GM18873 (cell line): ENCODE measurements at regions not wholly inside any gene's neighbourhood (a gene's known extent, or its start where the extent isn't known, plus 50 kb on each side); places are given as distances from the start of the nearest gene placed in this dataset.

Experiments
- ATAC-seq: cut with Tn5 transposase; IDR thresholded peaks from one replicate; pipeline ENCODE4 v1.9.1; 2021; ENCODE audit warnings: mild to moderate bottlenecking, moderate library complexity, moderate number of reproducible peaks; ENCODE audit not compliant: unreplicated experiment, low FRiP score

DNA sequence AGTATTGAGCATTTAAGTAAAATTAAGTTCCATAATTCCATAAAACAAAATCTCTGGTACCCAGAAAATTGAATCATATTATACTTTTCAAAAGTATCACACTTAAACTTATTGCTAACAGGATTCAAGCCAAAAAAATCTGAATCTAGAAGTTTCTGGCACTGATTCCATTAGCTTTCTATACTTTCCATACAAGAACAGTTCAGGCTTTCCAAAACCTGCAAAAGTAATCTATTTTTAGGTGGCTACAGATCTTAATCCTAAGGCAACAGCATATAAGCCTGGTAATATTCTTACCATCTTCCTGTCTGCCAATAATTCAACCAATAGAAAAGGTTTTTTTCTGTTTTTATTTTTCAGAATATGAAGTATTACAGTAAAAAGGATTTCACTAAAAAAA, 185.0 kb downstream of the CRPPA start:
- no peak for ATAC-seq

DNA sequence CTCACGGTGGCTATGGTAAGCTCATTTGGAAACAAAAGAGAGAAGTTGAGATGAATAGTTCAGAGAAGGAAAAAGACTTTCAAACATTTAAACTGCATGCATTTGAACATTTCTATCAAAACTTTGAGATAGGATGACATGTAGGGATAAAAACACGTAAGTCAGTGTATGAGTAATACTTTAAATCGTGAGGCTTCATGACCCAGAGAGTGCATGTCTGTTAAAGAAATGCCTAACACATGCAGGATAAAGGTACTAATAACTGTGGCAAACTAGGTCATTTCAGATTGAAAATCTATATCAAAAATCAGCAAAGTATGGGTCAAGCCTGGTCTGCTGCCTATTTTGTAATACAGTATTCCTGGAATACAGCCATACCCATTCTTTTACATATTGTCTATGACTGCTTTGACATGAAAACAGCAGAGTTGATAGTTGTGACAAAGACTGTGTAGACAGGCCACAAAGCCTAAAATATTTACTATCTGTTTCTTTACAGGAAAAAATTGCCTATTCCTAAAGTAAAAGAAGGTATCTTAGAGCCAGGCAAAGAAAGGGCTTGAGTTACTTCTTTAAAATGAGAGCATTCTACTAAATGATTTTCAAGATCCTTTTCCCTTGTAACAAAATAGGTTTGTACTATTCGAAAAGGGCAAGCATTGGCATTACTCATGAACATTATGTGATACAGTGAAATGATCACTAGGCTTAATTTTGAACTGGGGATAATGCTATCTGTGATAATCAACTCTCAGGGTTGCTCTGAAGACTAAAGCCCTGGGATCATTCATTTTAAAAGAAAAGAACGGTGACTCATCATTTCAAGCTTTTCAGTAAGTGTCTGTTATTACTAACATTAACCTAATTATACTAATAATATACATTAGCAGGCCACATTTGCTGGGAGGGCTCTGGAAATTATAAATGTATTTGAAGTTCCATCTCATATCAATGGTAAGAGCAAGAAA, 185.9 kb downstream of the CRPPA start:
- no peak for ATAC-seq

DNA sequence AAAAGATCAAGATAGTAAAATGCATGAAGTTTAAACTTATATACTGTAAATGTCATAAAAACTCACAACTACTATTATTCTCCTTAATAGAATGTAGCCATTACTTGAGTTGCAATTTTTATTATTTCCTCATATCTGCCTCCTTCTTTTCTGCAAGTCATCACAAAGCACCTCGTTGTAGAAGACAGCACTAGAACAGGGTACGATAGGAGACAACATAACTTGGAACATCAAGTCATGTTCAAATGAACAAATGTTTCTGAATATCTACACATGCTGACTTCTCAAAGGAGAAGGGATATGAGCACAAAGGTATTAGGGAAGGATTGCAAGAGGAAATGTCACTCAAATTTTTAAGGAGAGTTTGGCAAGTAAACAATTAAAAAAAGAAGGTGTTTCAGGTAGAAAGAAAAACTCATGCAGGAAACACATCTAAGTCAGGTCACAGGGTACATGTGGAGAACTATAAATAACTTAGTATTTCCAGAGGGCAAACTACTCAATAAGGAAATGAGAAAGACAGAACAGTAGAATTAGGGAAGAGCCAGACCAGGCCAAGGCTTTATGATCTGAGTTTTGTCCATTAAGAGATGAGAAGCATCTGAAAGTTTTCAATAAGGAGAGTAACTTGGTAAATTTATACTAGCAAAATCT, 186.7 kb downstream of the CRPPA start:
- ATAC-seq = no peak

DNA sequence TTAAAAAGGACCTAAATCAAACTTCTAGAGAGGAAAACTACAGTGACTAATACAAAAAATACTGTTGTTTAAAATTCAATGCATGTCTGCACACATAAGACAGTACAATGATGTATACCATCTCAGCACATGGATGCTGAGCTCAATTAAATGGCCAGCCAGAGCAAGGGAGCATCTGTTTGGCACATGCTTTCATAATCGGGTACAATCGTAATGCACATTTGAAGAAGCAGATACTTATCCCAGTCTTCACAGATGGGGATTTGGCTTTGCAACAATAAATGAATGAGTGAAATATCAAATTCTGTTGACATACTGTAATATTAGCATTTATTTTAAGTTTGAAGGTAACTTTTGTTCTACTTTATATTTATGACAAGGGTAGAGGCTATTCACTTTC, 187.8 kb downstream of the CRPPA start:
- ATAC-seq = no peak

DNA sequence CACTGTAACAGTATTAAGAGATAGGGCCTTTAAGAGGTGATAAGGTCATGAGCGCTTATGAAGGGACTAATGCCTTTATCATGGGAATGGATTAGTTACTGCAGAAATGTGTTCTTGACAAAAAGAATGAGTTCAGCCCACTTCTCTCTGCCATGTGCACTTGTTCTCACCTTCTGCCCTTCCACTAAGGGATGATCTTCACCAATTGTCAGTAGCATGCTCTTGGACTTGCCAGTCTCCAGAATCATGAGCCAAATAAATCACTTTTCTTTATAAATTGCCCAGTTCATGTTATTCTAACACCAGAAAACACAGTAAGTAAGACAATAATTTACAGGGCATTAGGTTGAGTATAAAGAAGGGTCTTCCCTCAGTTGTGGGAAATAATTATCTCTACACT, 189.1 kb downstream of the CRPPA start:
- ATAC-seq = no peak

DNA sequence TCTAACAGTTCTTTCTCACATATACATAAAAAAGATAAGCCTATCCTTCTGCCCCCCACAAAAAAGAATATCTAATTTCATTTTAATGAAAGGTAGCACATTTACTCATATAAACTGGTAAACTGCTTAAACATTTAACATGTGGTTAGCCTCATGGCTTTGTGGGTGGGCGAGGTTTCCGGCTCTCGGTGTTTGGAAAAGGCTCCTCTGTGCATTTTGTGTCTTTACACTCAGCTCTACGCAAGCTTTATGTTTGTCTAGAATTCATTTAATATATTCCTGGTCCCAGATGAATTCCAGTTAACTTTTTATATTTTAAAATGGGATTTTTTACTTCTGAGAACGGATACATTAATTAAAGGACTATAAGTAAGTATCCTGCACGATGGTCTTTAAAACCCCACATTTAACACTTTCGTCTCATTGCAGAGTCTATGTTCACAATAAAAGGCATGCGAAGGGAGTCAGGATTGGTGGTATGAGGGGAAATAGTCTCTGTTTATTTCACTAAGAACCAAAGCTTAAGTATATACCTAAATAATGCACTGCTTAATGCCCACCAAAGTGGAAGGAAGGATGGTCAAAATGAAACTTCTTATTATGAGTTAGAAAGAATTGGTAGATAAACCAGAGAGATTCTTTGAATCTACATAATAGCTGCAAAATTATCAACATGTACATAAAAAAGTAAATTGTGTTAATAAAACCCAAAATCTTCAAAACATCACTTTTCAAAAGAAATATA, 197.2 kb downstream of the CRPPA start:
- ATAC-seq = no peak

DNA sequence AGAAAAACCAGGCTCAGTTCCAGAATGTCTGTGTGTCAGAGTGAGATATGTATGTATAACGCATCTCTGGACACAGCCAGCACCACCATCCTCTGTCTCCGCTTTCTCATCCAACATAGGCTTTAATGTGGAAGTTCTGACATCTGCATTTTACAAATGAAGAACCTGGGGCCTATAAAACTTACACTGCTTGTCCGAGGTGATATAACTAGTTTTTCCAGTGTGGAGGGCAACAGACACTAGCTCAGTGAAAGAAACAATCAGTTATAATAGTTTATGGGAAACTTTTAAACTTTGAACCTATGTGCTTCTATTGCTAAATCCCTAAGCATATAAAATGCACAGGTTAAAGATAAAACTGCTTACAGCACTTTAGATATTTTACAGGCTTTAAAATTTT, 208.7 kb downstream of the CRPPA start:
- no peak for ATAC-seq

DNA sequence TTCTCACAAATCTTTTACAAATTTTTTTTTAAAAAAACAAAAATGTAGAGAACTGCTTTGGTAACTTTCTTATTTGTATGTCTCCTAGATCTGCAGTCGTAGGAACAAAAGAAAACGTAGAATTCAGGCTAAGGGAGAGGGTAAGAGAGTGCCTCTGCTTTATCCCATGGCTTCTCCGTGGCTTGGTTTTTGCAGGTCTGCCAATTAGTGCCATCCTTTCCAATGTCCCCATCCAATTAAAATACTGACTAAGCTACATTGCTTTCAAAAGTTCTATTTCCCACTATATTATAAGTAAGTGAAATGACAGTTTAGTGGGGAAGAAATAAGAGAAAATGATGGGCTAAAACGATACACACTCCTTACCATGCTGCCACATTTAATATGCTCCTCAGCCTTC, 209.3 kb downstream of the CRPPA start:
- ATAC-seq = no peak

DNA sequence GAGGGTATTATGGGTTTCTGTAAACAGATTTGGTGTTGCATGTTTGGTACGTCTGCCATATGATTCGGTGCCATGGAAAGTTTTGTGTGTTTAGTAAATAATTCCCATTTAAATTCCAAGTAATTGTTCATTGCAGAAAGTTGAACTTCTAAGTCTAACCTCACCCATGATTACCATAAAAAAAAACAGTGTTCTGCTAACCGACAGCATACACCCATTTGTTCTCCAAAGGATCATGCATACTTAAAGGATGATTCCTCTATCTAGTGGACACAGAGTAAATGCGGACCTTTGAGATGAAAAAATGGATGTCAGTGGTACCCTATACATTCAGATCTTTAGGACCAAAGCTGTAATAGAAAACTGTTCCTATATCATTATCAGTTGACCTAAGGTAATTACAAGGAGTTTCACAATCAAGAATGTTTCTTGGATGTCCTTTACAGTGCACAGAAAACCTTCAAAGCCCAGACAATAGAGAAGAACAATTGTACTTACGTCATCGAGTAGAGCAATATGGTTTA, 209.9 kb downstream of the CRPPA start:
- ATAC-seq = no peak

DNA sequence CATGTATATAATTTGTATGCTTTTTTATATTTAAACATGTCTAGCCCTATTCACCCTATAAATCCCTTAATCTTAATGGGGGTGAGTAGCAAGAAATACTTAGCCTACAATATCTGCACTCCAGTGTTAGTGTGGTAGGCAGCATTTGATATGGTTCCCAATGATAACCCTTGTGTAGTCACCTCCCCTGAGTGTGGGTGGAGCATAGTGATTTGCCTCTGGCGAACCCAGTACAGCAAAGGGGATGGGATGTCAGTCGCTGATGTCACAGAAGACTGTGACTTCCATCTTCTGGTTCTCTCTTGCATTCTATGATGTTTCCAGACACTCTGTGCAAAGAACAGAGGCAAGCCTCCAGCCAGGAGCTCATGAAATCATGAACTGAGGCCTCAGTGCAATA, 211.2 kb downstream of the CRPPA start:
- no peak for ATAC-seq

DNA sequence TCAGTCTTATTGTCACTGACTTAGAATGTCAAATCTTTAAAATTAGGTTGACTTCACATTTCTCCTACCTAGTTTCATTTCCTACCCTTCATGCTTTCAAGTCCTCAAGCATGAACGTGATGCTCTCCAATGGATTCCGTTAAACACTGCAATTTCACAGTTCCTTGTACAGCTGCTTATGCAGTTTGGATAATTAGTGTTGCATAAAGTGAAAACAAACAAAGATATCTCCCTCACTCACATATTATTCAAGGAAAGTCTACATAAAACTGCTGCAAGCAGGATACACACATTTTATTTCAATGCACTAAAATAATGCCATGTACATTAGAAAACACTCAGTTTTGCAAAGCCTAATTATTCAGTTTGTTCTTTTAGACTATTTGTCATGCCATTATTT, 214.0 kb downstream of the CRPPA start:
- ATAC-seq = no peak

DNA sequence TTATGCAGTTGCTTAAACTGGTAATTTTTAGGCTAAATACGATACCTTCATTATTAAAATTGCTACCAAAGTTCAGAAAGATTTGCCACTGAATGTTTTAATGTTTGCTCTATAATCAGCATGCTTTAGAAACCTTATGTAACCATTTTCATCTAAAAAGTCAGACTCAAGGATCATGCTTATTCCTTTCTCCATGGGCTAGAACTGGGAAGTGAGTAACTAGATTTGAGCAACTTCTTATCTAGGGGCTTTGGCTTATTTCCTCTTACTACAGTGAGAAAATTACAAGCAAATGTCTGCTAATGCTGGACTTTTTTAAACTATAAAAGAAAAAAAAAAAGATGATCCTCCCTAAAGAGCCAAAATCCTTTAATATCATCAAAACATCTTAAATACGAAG, 215.9 kb downstream of the CRPPA start:
- no peak for ATAC-seq

DNA sequence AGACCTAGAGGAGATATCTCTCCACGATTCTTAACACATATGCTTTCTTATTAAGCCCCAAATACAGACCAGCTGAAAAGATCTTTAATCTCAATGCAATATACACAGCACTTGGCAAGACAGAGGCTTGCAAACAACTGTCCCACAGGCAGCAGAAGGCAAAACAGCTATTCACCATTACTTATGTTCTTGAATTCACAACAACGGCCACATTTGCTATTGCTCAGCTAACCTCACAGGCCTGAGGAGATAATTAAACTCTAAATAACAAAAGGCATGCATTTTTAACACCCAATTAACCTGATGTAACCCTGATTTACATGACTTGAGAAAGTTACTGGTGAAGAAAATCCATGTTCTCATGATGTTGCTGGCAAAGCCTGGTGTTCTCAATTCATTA, 216.4 kb downstream of the CRPPA start:
- no peak for ATAC-seq

DNA sequence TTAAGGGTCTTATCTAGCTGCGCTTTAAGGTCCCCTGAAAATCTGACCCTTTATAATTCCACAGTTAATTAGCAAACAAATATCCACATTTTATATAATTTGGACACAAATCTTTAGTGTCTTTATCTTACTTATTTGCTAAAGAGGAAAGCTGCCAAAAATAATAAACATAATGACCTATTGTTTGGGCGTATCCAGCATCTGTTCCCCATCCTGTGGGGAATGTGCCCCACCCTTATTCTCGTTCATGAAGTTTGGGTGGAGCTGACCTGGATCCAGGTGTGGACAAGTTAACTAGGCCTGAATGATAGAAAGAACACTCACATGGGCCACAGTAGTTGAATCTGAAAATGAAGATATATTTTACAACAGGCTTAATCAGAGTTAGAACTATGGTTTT, 218.3 kb downstream of the CRPPA start:
- ATAC-seq = no peak

DNA sequence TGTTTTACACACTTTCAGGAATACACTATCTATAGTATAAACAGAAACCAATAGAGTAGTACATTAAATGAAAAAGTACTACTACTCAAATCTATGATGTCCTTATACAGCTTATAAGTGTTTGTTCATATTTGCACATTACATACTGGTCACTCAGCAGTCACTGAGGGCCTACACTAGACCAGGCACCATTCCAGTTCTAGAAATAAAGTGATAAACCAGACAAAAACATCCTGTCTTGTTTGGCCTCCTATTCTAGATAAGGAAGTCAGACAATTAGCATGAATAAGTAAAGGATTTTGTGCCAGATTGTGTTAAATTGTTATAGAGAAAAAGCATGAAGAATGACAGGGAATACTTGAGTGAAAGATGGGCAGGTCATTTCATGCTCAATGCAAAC, 219.0 kb downstream of the CRPPA start:
- ATAC-seq = no peak

DNA sequence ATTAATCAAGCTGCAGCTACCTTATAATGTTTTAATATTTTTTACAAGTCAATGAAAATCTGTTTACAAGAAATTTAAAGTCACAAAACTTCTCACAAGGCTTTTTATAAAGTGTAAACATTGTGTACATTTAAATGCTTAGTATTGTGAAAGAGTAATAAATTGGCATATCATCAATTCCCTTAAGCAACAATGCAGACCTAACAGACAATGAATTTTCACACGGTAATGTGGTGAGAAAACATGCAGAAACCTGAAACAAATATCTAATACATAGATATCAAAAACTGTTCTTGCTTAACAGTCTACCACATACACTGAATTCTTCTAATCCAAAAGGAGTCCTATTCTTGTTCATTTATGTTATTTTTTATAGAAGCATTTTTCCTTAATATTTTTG, 220.7 kb downstream of the CRPPA start:
- ATAC-seq = no peak

DNA sequence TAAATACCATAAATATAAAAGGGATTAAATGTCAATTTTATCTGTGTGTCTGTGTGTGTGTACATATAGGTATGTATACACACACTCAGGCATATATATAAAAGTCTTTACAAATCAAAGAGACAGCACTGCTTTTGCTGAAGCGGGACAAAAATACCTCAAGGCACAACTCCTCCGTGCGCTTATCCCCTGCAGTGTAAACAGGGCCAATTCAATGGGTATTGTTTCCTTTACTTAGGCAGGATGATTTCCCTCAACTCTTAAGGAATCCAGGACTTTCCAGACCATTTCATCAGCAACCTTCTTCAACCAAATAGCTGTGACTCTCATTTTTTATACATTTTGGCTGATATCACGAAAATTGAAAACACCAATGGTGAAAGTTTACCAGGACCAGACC, 227.7 kb downstream of the CRPPA start:
- no peak for ATAC-seq

DNA sequence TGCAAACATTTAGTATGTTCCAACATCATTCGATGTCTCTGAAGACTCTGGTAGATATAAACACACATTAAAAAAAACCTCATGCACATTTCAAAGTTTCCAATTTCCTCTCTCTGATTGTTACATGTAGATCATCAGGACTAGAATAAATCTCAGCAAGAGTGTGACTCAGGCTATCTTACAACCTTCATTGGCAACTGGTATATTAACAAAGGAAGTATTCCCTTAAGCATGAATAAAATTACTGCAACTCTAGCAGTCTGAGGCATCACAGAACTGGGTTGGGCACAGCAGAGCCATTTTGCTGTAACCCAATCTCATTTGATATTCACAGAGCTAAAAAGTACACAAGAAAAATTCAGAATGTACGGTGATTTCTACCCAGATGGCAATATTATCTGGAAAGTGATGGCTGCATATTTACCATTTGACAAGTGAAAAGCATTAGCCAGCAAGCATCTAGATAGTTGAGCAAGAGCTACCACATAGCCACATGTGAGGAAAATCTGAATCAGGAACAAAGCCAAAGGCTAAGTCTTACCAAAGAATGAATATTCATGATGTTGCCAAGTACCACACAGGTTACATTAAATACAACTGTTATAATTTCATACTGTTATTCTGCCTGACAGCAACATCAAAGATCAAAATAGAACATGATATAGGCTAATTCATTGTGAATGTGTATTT, 232.2 kb downstream of the CRPPA start:
- ATAC-seq = no peak

DNA sequence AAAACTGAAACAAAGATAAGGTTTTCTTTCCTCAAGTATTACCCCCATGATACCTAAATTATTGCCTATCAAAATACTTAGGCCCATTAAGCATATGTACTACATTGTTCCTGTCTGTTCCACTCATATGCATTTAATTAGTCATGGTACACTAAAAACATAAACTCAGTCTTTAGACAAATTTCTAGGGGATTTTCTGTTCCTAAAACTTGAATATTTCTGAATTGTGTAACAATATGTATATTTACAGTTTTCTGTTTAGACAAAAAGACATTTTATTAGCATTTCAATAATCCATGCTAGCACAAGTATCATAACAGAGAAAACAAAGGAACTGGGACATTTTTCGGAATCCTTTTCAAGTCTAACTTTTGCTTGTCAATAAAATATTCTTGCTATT, 234.2 kb downstream of the CRPPA start:
- no peak for ATAC-seq

DNA sequence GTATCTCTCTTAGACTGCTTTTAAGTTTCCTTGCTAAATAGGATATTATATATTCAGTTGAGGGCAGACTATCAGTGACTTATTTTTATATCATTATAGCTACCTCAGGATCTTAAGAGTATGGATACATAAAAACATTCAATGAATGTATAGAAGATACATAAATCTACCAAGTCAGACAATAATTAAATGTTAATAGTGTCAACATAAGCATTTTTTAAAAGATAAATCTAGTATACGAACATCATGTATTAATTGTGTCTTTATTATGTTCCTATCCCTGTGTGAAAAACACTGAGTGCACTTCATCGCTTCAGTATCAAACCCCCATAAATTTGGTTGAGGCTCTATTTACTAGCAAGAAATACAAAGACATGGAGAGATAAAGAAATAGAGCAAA, 242.8 kb downstream of the CRPPA start:
- no peak for ATAC-seq

DNA sequence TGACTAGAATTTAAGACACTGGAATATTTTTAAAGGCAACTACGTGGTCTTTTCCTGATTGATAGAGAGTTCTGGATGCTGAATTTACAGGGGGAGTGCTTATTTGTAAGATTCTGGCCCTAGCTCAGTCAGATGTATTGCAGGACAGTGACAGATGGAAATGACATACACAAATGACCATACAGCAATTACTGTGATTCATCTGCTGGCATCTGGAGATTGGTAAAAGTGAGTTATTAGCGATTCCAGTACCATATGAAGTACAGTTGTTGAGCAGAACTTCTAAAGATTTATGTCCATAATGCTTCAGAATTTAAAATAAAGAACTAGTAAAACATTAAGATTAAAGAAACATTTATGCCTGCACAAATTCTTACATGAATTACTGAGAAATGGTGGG, 243.2 kb downstream of the CRPPA start:
- ATAC-seq = no peak
